NOMO-1 treated with DMSO at 0.1 percent for 48 hours (cell line): ENCODE measurements at regions not wholly inside any gene's neighbourhood (a gene's known extent, or its start where the extent isn't known, plus 50 kb on each side); places are given as distances from the start of the nearest gene placed in this dataset.
"Not testable (repeated sequence)": the region's sequence is repeated elsewhere in the genome, so short reads cannot be mapped to it uniquely, and the experiment has no call there.

Experiments used
- DNase-seq: peaks from one replicate; lab custom pipeline; 2025; ENCODE audit not compliant: unreplicated experiment; lab: John Stamatoyannopoulos, UW

GRCh38 chr6:12506159-12506558 is 210.4 kb upstream of the PHACTR1 start:
- DNase-seq, result no peak

DNA sequence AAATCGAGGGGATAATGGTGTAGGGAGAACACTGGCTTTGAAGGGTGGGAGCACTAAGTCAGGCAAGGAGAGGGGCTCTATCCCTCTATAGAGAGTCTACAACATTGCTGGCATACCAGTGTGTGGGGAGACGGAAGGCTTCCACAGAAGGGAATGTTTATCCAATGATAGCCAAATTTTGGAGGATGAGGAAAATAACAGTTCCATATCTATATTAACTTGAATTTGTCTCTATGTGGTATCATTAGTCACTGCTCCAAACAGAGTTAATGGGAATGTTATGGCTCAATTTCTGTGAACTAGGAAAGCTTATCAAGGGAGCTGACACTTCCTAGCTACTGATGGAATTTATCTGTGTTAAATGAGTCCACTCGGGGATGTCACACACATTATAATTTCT is 208.9 kb upstream of the PHACTR1 start:
- no peak for DNase-seq

DNA sequence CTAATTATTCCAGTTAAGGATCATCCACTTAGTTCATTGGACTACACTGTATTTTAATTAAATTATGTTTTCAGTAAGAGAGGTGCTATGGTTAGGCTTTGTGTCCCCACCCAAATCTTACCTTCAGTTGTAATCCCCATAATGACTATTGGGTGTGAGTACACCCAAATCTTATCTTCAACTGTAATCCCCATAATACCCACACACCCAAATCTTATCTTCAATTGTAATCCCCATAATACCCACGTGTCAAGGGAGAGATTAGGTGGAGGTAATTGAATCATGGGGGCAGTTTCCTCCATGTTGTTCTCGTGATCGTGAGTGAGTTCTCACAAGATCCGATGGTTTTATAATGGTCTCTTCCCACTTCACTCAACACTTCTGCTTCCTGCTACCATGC is 208.0 kb upstream of the PHACTR1 start:
- no peak for DNase-seq

DNA sequence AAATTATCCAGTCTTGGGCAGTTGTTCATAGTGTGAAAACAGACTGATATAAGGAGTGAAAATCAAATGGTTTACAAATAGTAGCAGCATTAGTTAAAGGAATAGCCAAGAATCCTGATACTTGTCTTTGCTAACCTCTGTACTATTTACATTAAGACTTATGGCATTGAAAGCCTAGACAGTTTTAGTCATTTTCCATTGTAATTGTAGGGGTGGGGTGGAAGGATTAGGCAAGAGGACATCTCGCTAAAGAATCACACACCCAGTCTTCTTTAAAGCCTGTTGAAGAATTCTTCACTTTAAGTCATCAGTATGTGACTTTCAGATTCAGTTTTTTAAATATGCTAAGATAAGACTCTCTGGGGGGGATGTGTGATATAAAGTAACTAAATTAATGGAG is 207.5 kb upstream of the PHACTR1 start:
- DNase-seq, result no peak

DNA sequence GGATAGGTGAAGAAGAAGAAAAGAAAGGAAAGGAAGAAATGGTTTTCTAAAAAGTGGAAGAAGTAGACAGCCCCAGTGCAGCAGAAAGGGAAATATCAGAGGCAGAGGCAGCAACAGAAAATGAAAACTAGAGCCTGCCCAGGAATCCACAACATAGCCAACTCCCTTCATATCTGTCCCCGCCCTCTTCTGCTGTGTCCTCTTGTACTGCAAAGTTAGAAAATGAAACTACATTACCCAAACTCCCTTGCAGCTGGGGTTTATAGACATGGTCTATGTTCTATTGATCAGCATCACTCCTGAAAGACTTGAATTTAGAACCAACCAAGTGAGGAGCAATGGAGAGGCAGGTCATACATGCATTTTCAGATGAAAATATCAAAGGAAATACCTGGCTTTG is 200.5 kb upstream of the PHACTR1 start:
- no peak for DNase-seq

DNA sequence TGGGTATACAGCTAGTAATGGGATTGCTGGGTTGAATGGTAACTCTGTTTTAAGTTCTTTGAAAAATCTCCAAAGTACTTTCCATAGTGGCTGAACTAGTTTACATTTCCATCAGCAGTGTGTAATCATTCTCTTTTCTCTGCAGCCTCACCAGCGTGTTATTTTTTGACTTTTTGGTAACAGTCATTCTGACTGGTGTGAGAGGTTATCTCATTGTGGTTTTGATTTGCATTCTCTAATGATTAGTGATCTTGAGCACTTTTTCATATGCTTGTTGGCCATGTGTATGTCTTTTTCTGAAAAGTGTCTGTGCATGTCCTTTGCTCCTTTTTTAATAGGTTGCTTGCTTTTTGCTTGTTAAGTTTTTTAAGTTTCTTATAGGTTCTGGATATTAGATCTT is 194.2 kb upstream of the PHACTR1 start:
- DNase-seq, result no peak

- DNase-seq, result no peak
Observed at GRCh38 chr6:12523726-12524125, 192.8 kb upstream of the PHACTR1 start.

- no peak for DNase-seq
Observed at GRCh38 chr6:12525276-12525675, 191.3 kb upstream of the PHACTR1 start.

GRCh38 chr6:12527339-12527738 is 189.2 kb upstream of the PHACTR1 start:
- DNase-seq, result no peak

DNA sequence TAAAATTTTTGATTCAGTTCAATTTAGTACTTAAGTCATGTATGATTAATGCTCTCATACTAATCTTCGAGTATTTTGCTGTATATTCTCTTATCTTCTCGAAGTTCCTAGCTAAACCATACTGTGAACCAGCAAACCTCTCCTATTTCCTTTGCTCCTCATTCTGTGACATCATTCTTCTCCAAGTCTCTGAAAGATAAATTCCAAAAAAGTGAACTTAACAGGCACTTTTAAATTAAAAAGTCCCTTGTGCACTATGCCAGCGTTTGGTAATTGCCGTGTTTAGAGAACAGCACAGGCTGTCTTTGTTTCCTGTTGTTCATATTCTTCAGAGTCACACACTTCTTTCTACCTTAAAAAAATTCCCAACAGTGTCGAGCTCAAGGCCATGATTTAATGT is 188.4 kb upstream of the PHACTR1 start:
- no peak for DNase-seq

DNA sequence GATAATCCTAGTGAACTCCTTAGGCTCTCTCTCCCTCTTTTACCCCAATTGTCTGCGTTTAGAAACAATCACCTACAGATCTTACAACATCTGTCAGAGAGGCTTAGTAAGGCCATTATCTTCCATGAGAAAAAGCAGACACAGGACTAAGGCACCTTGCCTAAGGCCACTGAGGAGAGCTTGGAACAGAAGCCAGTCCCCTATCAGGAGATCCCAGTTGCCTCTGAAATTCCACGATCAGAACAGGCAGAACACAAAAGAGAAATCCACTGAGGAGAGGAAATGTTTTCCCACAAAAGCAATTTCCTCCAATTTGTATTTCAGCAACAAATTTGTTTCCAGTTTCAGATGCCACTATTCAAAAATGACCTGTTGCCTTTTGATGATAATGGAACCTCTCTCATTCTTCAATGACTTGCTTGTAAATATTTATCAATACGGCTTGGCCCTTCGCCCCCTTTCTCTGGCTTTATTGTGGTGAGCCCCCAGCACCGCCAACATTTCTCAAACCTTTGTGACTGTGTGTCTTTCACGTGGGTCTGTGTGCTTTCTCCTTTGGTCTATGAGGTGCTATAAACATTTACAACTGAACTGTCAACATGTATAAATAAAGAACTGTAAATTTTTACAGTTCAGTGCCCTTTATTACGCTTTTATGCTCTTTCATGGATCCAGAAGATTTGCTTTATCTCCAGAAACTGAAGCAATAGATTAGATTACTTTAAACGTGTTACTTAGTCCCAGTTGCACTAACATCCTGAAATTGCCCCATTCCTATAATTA is 187.8 kb upstream of the PHACTR1 start:
- DNase-seq, result no peak

DNA sequence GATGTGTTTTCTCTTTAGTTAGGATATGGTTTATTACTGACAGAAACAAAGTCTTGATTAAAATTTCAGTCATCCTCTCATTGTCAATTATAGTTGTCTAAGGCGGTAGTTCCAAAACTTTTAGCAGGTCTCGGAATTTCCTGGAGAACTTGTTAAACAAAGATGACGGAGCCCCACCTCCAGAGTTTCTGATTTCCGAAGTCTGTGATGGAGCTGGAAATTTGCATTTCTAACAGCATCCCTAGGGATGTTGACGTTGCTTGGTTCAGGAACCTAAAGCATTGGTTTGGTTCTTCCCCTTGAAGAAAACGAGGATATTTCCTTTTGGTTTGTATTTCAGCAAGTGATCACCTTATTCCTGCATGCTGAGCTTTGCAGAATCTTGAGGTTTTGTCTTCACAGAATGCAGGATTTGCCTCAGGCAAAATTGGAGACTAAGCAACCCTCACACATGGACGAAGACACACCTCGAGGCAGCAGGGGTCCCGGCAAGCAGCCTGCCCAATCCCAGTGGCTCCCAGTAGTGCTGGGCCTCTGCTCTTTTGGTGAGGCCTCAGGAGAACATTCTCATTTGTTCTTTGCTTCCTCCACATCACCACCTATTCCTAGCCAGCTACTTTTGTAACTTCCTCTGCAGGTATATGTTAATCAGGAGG is 187.1 kb upstream of the PHACTR1 start:
- DNase-seq, result no peak

- DNase-seq, result no peak
Observed at GRCh38 chr6:12530345-12530744, 186.2 kb upstream of the PHACTR1 start.

DNA sequence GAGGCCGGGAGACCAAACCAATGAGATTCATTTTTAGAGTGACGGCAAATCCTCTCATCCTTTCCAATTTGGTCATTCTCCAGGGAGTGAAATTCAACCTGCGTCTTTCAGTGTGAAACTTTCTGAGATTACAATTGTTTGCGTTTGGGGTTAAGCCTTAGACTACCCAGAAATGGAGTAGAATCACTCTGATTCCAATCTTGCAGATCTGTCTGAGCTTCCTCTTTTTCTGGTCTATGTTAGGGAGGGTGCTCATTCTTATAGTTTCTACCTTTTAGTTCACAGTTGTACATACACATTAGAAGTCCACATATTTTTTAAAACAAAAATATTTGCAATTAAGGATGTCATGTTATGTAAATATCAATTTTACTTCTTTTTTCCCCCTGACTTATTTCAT is 183.0 kb upstream of the PHACTR1 start:
- DNase-seq, result no peak

DNA sequence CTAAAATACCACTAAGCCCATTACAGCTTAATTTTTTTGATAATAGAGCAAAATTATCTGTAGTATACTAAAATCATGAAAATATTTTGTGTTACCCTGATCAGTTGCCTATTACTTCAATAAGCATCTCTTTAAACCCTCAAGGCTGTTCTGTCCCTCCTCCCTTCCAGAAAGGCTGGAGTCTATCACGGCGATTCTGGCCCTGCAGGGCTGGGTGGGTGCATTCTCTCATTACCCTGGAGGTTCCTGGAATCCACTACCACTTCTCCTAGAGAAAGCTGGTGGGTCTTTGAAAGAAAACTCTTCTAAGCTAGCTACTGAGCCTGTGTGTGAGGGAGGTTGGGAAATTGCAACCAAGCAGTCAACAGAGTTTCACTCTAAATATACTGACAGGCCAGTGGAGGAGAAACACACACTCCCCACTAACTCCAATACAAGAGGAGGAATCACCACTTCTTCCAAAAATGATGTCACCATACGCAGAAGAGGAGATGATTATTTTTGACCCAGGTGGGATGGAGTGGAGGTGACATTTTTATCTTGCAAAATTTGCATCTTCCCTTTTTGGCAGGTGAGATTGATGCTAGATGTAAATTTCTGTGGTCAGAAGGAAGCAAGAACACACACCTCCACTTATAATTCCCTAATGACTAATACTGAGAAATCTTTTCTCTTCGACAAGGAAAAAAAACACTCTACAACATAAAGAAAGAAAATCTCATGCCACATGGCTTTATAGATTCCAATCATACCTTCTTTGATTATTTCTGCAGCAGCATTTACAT is 182.3 kb upstream of the PHACTR1 start:
- DNase-seq, result no peak

DNA sequence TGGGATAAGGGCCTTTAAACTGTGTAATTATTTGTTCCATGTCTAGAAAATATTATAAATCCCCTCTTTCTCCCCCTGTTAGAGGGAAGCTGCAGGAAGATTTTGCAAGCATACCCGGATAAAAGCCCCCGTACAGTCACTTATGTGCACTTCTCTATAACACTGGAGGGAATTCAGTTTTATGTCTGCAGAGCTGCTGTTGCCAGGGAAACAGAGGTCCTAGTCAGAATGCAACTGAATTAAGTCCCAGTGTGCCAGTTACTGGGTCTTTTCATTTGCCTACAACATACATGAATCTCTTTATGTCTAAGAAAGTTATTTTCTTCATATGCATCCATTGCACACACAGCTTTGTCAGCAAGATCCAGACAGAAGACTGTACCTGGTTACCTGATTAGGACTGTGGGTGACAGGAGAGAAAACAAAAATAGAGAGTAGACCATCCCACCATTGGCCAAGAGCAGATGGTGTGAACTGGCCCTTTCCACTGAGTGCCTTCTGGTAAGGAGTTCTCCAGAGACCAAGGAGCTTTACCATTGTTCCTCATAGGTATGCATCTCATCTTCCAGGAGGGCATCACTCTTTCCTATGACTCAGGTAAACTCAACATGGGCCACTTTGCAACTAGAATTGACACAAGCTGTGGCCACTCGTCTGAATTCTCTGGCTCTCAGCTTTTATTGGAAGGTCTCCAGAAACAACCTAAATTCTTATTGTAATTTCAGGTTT is 180.8 kb upstream of the PHACTR1 start:
- DNase-seq, result no peak

DNA sequence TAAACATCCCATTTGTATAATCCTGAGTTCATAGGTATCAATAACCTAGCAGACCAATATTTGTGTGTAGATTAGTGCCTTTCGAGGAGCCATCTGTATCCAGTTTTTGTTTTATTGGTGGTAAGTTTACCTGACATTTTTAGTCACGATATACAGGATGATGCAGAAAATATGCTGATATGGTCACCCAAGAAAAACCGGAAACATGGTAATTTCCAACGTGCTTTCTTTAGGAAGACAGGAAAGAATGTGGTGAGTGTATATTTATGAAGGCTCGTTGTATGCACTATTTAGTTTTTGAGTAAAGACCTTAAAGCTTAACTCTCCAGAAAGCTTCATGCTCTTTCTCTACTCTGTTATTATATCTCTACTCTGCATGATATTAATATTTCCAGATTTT is 180.2 kb upstream of the PHACTR1 start:
- no peak for DNase-seq

- no peak for DNase-seq
Observed at GRCh38 chr6:12537389-12537788, 179.2 kb upstream of the PHACTR1 start.

DNA sequence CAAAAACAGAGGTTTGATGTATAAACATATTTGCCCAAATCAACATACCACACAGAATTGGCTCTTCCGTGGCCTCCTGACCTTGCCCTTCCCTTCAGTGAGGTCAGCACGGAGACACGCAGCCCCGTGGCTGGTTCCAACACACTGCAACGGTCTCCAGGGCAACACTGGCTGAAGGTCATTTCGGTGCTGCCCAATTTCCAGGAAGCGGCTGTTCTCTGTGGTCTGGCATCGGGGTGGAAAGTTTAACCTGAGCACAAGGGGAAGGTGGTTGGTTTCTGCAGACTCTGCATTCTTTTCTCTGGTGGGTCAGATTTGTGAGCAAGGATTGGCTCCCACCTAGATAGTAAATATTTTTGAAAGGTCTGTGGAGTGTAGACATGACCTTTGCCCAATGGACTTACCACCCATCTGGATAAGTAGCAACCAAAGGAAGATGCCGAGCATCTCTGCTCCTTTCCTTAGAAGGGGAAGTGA is 177.6 kb upstream of the PHACTR1 start:
- DNase-seq, result no peak

DNA sequence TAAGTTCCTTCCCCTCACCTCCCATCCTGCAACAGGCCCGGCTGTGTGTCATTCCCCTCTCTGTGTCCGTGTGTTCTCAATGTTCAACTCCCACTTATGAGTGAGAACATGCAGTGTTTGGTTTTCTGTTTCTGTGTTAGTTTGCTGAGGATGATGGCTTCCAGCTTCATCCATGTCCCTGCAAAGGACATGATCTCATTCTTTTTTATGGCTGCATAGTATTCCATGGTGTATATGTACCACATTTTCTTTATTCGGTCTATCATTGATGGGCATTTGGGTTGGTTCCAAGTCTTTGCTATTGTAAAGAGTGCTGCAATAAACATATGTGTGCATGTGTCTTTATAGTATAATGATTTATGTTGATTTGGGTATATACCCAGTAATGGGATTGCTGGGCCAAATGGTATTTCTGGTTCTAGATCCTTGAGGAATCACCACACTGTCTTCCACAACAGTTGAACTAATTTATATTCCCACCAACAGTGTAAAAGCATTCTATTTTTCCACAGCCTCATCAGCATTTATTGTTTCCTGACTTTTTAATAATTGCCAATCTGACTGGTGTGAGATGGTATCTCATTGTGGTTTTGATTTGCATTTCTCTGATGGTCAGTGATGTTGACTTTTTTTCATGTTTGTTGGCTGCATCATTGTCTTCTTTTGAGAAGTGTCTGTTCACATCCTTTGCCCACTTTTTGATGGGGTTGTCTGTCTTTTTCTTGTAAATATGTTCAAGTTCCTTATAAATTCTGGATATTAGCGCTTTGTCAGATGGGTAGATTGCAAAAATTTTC is 174.1 kb upstream of the PHACTR1 start:
- DNase-seq, result not testable (repeated sequence)
